H1 (cell line): ENCODE measurements at regions not wholly inside any gene's neighbourhood (a gene's known extent, or its start where the extent isn't known, plus 50 kb on each side); places are given as distances from the start of the nearest gene placed in this dataset.

Source experiments
- BCL11A ChIP-seq, 2 experiments: IDR thresholded peaks; one replicate each; pipeline ENCODE4 v1.6.1; 2011; ENCODE audit warnings: low read depth in 2 of 2, low read length in 2 of 2, mild to moderate bottlenecking in 2 of 2
- CREB1 ChIP-seq: IDR thresholded peaks from 2 replicates; pipeline ENCODE4 v1.6.1; 2012; ENCODE audit warnings: inconsistent platforms
- EGR1 ChIP-seq: IDR thresholded peaks from 2 replicates; pipeline ENCODE4 v1.6.1; 2011; ENCODE audit warnings: low read depth, low read length, borderline replicate concordance
- FOSL1 ChIP-seq: IDR thresholded peaks from 2 replicates; pipeline ENCODE4 v1.6.1; 2011; ENCODE audit warnings: mild to moderate bottlenecking, low read depth, low read length, moderate library complexity; ENCODE audit not compliant: insufficient read depth
- HDAC6 ChIP-seq: IDR thresholded peaks from one replicate; pipeline ENCODE4 v1.7.1; 2012; ENCODE audit warnings: low read depth, mild to moderate bottlenecking, inconsistent platforms, low read length, moderate library complexity
- JUN ChIP-seq: IDR thresholded peaks from 2 replicates; pipeline ENCODE4 v1.6.1; 2011; ENCODE audit warnings: low read depth, mild to moderate bottlenecking, improper control_type of control experiment, low read length
- KDM4A ChIP-seq: IDR thresholded peaks from one replicate; pipeline ENCODE4 v1.7.1; 2012; ENCODE audit warnings: low read depth, mild to moderate bottlenecking, moderate library complexity, low read length, inconsistent platforms; ENCODE audit not compliant: severe bottlenecking
- MAFK ChIP-seq: IDR thresholded peaks from 2 replicates; pipeline ENCODE4 v1.6.1; 2012; ENCODE audit warnings: low read depth, mild to moderate bottlenecking, improper control_type of control experiment, low read length
- SAP30 ChIP-seq: fragments of 300-600 bp; sonication (generic); IDR thresholded peaks from 2 replicates; pipeline ENCODE4 v1.7.1; 2012; ENCODE audit warnings: low read length, moderate library complexity, mild to moderate bottlenecking, inconsistent platforms; ENCODE audit not compliant: insufficient read depth, insufficient replicate concordance
- TAF1 ChIP-seq: IDR thresholded peaks from 2 replicates; pipeline ENCODE4 v1.6.1; 2011; ENCODE audit warnings: mild to moderate bottlenecking, low read depth, low read length
- TAF7 ChIP-seq: optimal IDR thresholded peaks from 2 replicates; pipeline ENCODE3; 2011; ENCODE audit warnings: low read depth, mild to moderate bottlenecking, inconsistent platforms, low read length, moderate library complexity, borderline replicate concordance
- TEAD4 ChIP-seq: IDR thresholded peaks from 2 replicates; pipeline ENCODE4 v1.6.1; 2012; ENCODE audit warnings: low read depth, low read length, inconsistent platforms, mixed read lengths
- TF ChIP-seq, protein P1 (sequence below): fragments of 300-600 bp; sonication (generic); IDR thresholded peaks from 2 replicates; pipeline ENCODE4 v1.7.1; 2012; ENCODE audit warnings: low read length, moderate library complexity, mild to moderate bottlenecking, inconsistent platforms; ENCODE audit not compliant: insufficient replicate concordance

GRCh38 chrX:148311544-148311943 lies 188.9 kb upstream of the AFF2 start (continued):
- TF ChIP-seq, protein P1, sequence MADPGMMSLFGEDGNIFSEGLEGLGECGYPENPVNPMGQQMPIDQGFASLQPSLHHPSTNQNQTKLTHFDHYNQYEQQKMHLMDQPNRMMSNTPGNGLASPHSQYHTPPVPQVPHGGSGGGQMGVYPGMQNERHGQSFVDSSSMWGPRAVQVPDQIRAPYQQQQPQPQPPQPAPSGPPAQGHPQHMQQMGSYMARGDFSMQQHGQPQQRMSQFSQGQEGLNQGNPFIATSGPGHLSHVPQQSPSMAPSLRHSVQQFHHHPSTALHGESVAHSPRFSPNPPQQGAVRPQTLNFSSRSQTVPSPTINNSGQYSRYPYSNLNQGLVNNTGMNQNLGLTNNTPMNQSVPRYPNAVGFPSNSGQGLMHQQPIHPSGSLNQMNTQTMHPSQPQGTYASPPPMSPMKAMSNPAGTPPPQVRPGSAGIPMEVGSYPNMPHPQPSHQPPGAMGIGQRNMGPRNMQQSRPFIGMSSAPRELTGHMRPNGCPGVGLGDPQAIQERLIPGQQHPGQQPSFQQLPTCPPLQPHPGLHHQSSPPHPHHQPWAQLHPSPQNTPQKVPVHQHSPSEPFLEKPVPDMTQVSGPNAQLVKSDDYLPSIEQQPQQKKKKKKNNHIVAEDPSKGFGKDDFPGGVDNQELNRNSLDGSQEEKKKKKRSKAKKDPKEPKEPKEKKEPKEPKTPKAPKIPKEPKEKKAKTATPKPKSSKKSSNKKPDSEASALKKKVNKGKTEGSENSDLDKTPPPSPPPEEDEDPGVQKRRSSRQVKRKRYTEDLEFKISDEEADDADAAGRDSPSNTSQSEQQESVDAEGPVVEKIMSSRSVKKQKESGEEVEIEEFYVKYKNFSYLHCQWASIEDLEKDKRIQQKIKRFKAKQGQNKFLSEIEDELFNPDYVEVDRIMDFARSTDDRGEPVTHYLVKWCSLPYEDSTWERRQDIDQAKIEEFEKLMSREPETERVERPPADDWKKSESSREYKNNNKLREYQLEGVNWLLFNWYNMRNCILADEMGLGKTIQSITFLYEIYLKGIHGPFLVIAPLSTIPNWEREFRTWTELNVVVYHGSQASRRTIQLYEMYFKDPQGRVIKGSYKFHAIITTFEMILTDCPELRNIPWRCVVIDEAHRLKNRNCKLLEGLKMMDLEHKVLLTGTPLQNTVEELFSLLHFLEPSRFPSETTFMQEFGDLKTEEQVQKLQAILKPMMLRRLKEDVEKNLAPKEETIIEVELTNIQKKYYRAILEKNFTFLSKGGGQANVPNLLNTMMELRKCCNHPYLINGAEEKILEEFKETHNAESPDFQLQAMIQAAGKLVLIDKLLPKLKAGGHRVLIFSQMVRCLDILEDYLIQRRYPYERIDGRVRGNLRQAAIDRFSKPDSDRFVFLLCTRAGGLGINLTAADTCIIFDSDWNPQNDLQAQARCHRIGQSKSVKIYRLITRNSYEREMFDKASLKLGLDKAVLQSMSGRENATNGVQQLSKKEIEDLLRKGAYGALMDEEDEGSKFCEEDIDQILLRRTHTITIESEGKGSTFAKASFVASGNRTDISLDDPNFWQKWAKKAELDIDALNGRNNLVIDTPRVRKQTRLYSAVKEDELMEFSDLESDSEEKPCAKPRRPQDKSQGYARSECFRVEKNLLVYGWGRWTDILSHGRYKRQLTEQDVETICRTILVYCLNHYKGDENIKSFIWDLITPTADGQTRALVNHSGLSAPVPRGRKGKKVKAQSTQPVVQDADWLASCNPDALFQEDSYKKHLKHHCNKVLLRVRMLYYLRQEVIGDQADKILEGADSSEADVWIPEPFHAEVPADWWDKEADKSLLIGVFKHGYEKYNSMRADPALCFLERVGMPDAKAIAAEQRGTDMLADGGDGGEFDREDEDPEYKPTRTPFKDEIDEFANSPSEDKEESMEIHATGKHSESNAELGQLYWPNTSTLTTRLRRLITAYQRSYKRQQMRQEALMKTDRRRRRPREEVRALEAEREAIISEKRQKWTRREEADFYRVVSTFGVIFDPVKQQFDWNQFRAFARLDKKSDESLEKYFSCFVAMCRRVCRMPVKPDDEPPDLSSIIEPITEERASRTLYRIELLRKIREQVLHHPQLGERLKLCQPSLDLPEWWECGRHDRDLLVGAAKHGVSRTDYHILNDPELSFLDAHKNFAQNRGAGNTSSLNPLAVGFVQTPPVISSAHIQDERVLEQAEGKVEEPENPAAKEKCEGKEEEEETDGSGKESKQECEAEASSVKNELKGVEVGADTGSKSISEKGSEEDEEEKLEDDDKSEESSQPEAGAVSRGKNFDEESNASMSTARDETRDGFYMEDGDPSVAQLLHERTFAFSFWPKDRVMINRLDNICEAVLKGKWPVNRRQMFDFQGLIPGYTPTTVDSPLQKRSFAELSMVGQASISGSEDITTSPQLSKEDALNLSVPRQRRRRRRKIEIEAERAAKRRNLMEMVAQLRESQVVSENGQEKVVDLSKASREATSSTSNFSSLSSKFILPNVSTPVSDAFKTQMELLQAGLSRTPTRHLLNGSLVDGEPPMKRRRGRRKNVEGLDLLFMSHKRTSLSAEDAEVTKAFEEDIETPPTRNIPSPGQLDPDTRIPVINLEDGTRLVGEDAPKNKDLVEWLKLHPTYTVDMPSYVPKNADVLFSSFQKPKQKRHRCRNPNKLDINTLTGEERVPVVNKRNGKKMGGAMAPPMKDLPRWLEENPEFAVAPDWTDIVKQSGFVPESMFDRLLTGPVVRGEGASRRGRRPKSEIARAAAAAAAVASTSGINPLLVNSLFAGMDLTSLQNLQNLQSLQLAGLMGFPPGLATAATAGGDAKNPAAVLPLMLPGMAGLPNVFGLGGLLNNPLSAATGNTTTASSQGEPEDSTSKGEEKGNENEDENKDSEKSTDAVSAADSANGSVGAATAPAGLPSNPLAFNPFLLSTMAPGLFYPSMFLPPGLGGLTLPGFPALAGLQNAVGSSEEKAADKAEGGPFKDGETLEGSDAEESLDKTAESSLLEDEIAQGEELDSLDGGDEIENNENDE: no peak
- no peak for TF ChIP-seq MAFK
- no peak for TF ChIP-seq SAP30
- no peak for TF ChIP-seq TAF1
- TF ChIP-seq FOSL1: no peak
- TF ChIP-seq CREB1: no peak
- no peak for TF ChIP-seq TEAD4
- no peak for TF ChIP-seq BCL11A (IDR thresholded peaks at IDR 0.05; ENCODE audit: low read depth in 2 of 2, low read length in 2 of 2)
- no peak for TF ChIP-seq EGR1
- TF ChIP-seq KDM4A: no peak
- TF ChIP-seq HDAC6: no peak
- no peak for TF ChIP-seq TAF7
- no peak for TF ChIP-seq JUN
